Spleen (tissue), 11 donors: ENCODE measurements at regions not wholly inside any gene's neighbourhood (a gene's known extent, or its start where the extent isn't known, plus 50 kb on each side); places are given as distances from the start of the nearest gene placed in this dataset.
"Not testable (repeated sequence)": the region's sequence is repeated elsewhere in the genome, so short reads cannot be mapped to it uniquely, and the experiment has no call there.

Source experiments
- DNase-seq: peaks from one replicate; pipeline ENCODE4 v3.0.0-alpha.2; 2020
- H3K27ac ChIP-seq, 8 donors: fragments of 200-600 bp; sonication (generic) in 7 of 8; 1 replicate in 4 of 8; 2 replicates in 4 of 8; pipeline versions ENCODE4 v1.5.0 to v1.8.0; 2016 to 2021; ENCODE audit warnings: inconsistent platforms in 4 of 8, mild to moderate bottlenecking in 4 of 8, moderate library complexity in 1 of 8
- H3K27me3 ChIP-seq, 7 donors: fragments of 200-600 bp; sonication (generic) in 6 of 7; replicated peaks in 1 of 7; 1 replicate in 4 of 7; 2 replicates in 3 of 7; pipeline versions ENCODE4 v1.5.0 to v1.8.0; 2016 to 2021; ENCODE audit warnings: inconsistent platforms in 3 of 7, mild to moderate bottlenecking in 1 of 7
- H3K36me3 ChIP-seq, 6 donors: fragments of 200-600 bp; sonication (generic) in 5 of 6; 1 replicate in 4 of 6; 2 replicates in 2 of 6; pipeline versions ENCODE4 v1.5.0 to v1.8.0; 2016 to 2021; ENCODE audit warnings: inconsistent platforms in 2 of 6
- H3K4me1 ChIP-seq, 6 donors: fragments of 200-600 bp; sonication (generic) in 5 of 6; 1 replicate in 3 of 6; 2 replicates in 3 of 6; pipeline versions ENCODE4 v1.5.0 to v1.8.0; 2016 to 2021; ENCODE audit warnings: inconsistent platforms in 3 of 6
- H3K4me3 ChIP-seq, 8 donors: fragments of 200-600 bp; sonication (generic) in 7 of 8; 1 replicate in 4 of 8; 2 replicates in 4 of 8; pipeline versions ENCODE4 v1.5.0 to v1.8.0; 2016 to 2021; ENCODE audit warnings: inconsistent platforms in 4 of 8, mild to moderate bottlenecking in 4 of 8, moderate library complexity in 2 of 8
- H3K9me3 ChIP-seq, 8 donors: fragments of 200-600 bp; sonication (generic) in 7 of 8; 1 replicate in 4 of 8; 2 replicates in 4 of 8; pipeline versions ENCODE4 v1.5.0 to v1.8.0; 2016 to 2021; ENCODE audit warnings: inconsistent platforms in 4 of 8
- POLR2A ChIP-seq, 3 donors: fragments of 450-650 bp; IDR thresholded peaks; one replicate each; pipeline ENCODE4 v1.5.1; 2017; ENCODE audit warnings: antibody characterized with exemption in 3 of 3, mild to moderate bottlenecking in 1 of 3
- POLR2AphosphoS5 ChIP-seq, 3 donors: sonication (generic); formaldehyde crosslinking; IDR thresholded peaks; one replicate each; pipeline ENCODE4 v1.5.1; 2017; ENCODE audit warnings: antibody characterized with exemption in 3 of 3
- WGBS, 5 donors: extraction: QIAGEN DNeasy Blood & Tissue Kit in 3 of 5; methylation state at CpG; one replicate each; pipeline versions ENCODE4 v1.1.5 to v1.1.7; 2013 to 2018; 5-methylcytosine and 5-hydroxymethylcytosine counted together
- intact Hi-C: fragments of 100-400 bp; cut with DNase I; formaldehyde crosslinking; loops from one replicate; pipeline ENCODE4 v1.15.0; 2023; ENCODE audit warnings: low total_unique reads
- TF ChIP-seq, protein P1 (sequence below), 11 experiments: fragments of 200-600 bp in 7 of 11; fragments of 450-650 bp in 4 of 11; sonication (generic) in 4 of 11; IDR thresholded peaks in 8 of 11; conservative IDR thresholded peaks in 3 of 11; 1 replicate in 7 of 11; 2 replicates in 4 of 11; pipeline versions ENCODE4 v1.4.0 to v1.8.0; 2016 to 2021; ENCODE audit warnings: antibody characterized with exemption in 11 of 11, inconsistent platforms in 4 of 11, mild to moderate bottlenecking in 1 of 11
- donor health status: healthy with polysubstance abuse.
- donor health status: DM: no; HTN: no; CAD: no; lungs with moderate emphysema.
- donor health status: DM: no; HTN: no; CAD: no.
- donor health status: Bipolar disorder and iron deficiency.
- donor health status: healthy.
- donor health status: DM: no; HTN: no; CAD: no.
- donor health status: DM: yes; HTN: yes; CAD: no.

DNA sequence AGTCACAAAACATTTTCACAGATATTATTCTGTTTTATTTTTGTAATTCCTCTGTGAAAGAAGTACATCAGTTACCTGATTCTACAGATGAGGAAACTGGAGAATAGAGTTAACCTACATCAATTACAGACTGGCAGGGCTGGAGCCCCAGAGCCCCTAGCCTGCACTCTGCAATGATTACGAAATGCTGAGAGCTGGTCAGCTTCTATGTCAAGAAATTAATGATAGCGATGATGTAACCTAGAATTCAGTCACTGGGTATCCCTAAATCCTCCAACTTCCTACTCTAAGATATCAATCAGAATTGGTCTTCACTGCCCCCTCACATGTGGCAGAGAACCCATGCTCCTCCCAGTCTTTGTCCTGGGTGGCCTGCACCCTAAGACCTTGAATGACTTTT, 273.5 kb upstream of the PLET1 start:
- H3K9me3 ChIP-seq, result no peaks in the 10 kb centered on the region
- no peak for DNase-seq
- H3K27ac ChIP-seq, result no peak overlapping the region
- intact Hi-C loops, result no loop called here
- no peaks in the 10 kb centered on the region for H3K36me3 ChIP-seq
- WGBS, 5 donors, result 77 to 92% (median 86%) methylated on average over 2 of the region's 2 CpGs
- no peaks in the 10 kb centered on the region for H3K4me1 ChIP-seq
- TF ChIP-seq, protein P1, sequence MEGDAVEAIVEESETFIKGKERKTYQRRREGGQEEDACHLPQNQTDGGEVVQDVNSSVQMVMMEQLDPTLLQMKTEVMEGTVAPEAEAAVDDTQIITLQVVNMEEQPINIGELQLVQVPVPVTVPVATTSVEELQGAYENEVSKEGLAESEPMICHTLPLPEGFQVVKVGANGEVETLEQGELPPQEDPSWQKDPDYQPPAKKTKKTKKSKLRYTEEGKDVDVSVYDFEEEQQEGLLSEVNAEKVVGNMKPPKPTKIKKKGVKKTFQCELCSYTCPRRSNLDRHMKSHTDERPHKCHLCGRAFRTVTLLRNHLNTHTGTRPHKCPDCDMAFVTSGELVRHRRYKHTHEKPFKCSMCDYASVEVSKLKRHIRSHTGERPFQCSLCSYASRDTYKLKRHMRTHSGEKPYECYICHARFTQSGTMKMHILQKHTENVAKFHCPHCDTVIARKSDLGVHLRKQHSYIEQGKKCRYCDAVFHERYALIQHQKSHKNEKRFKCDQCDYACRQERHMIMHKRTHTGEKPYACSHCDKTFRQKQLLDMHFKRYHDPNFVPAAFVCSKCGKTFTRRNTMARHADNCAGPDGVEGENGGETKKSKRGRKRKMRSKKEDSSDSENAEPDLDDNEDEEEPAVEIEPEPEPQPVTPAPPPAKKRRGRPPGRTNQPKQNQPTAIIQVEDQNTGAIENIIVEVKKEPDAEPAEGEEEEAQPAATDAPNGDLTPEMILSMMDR (IDR thresholded peaks at IDR 0.05 in 8 of 11, conservative IDR thresholded peaks at IDR 0.05 in 3 of 11), result no peak
- no peak for TF ChIP-seq POLR2A (IDR thresholded peaks at IDR 0.05)
- TF ChIP-seq POLR2AphosphoS5 (IDR thresholded peaks at IDR 0.05), result no peak
- no peak overlapping the region for H3K4me3 ChIP-seq
- H3K27me3 ChIP-seq, result peaks cover 0 to 30% (median 0%) of the 10 kb centered on the region in 7 donors

DNA sequence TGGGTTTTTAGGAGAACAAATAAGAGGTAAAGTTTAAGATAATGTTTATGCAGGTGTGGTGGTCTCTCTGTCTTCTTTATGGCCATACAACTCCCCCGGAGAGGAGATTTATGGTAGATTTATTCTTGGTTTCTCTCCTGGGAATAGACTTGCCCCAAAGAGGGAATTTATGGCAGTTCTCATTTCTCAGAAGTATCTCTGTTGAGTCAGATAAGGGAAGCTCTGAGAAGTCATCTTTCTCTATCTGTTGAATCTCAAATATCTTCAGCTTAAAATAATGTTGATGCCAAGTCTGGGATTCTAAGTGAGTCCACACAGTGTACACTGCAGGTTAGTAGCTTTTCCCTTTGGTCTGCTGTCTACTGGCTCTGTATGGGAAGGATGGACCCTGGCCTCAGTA, 276.4 kb upstream of the PLET1 start:
- no peak for DNase-seq
- WGBS, 5 donors, result 50 to 68% (median 66%) methylated on average over 1 of the region's 1 CpG
- H3K27ac ChIP-seq, result no peak overlapping the region
- no peaks in the 10 kb centered on the region for H3K9me3 ChIP-seq
- no peak overlapping the region for H3K4me3 ChIP-seq
- no peak for TF ChIP-seq POLR2AphosphoS5 (IDR thresholded peaks at IDR 0.05)
- TF ChIP-seq, protein P1 (IDR thresholded peaks at IDR 0.05 in 8 of 11, conservative IDR thresholded peaks at IDR 0.05 in 3 of 11), result no peak
- TF ChIP-seq POLR2A (IDR thresholded peaks at IDR 0.05), result no peak
- no peaks in the 10 kb centered on the region for H3K4me1 ChIP-seq
- no peaks in the 10 kb centered on the region for H3K36me3 ChIP-seq
- H3K27me3 ChIP-seq, result peaks cover 0 to 30% (median 0%) of the 10 kb centered on the region in 7 donors
- intact Hi-C loops, result no loop called here

DNA sequence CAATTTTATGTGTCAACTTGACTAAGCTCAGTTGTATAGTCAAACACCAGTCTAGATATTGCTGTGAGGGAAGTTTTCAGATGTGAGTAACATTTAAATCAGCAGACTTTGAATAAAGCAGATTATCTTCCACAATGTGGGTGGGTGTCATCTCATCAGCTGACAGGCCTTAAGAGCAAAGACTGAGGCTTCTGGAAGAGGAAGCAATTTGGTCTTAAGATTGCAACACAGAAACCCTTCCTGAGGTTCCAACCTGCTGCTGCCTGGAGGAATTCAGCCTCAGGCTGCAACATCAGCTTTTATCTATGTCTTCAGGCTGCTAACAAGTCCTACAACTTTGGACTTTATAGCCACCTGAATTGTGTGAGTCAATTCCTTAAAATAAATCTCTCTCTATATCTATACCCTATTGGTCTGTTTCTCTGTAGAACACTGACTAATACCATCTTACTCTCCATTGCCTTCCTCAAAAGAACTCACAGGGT, 277.2 kb upstream of the PLET1 start:
- Histone ChIP-seq H3K27ac (no peak overlapping the region), H3K4me1 (no peaks in the 10 kb centered on the region), H3K4me3 (no peak overlapping the region), H3K9me3 (no peaks in the 10 kb centered on the region), H3K27me3 (peaks cover 0 to 28% (median 0%) of the 10 kb centered on the region in 7 donors), H3K36me3 (no peaks in the 10 kb centered on the region)
- DNase-seq, result no peak
- intact Hi-C loops, result no loop called here
- TF ChIP-seq, protein P1 (IDR thresholded peaks at IDR 0.05 in 8 of 11, conservative IDR thresholded peaks at IDR 0.05 in 3 of 11), result no peak
- TF ChIP-seq POLR2AphosphoS5 (IDR thresholded peaks at IDR 0.05), result no peak
- no peak for TF ChIP-seq POLR2A (IDR thresholded peaks at IDR 0.05)

DNA sequence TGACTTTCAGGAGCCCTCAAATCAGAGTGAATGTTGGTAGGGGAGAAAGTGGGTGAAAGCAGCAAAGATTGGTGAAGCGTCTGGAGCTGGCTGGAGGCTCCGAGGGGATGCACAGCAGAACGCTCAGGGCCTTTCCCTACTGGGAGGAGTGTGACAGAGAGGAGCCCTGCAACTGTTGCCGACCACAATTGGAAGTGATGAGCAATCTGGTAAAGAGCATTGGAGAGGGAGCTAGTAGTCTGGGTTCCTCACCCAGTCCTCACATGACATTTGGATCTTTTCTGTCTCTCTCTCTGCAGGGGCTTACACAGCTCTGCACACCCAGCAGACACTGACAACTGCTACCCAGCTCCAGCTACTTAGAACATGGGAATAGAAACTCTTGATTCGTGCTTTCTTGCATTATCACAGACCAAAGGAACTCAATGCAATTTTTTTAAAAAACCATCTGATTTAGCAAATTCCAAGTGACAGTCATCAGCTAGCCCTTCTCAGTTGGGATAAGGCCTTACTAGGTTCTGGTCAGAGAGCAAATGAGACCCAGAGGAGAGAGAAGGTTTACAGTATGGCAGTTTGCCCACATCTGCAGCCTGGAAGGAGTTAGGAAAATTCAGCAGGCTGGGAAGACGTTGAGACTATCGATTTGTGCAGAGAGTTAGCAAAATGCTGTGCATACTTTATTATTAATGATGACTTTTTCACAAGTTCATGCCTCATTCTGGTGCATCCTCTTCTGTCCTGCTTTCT, 278.0 kb upstream of the PLET1 start:
- intact Hi-C loops, result no loop called here
- Histone ChIP-seq H3K36me3 (no peaks in the 10 kb centered on the region), H3K4me1 (no peaks in the 10 kb centered on the region), H3K4me3 (no peak overlapping the region), H3K9me3 (no peaks in the 10 kb centered on the region), H3K27me3 (peaks cover 0 to 22% (median 0%) of the 10 kb centered on the region in 7 donors), H3K27ac (no peak overlapping the region)
- WGBS, 5 donors, result 75 to 83% (median 80%) methylated on average over 7 of the region's 7 CpGs
- TF ChIP-seq, protein P1 (IDR thresholded peaks at IDR 0.05 in 8 of 11, conservative IDR thresholded peaks at IDR 0.05 in 3 of 11), result no peak
- TF ChIP-seq POLR2A (IDR thresholded peaks at IDR 0.05), result no peak
- no peak for TF ChIP-seq POLR2AphosphoS5 (IDR thresholded peaks at IDR 0.05)
- no peak for DNase-seq

DNA sequence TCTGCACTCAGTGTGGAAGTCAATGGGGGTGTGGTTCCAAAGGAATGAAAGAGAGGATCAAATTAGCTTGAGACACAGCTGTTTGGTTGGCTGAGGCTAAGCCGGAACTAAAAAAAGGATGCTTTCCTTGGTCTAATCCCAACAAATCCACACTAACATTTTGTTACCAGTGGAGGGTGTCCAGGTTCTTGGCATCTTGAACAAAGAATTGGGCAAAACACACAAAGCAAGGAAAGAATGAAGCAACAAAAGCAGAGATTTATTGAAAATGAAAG, 278.6 kb upstream of the PLET1 start:
- H3K4me3 ChIP-seq, result not testable (repeated sequence)
- WGBS, 5 donors, result 70 to 86% (median 83%) methylated on average over 1 of the region's 1 CpG

More for the DNA sequence above, 278.6 kb upstream of the PLET1 start:
- H3K36me3 ChIP-seq, H3K27ac ChIP-seq, DNase-seq, H3K4me1 ChIP-seq, H3K9me3 ChIP-seq, intact Hi-C loops: not testable (repeated sequence)
- H3K27me3 ChIP-seq, result peaks cover 0 to 16% (median 0%) of the 10 kb centered on the region in 7 donors
